ENCODE measurements at regions not wholly inside any gene's neighbourhood (a gene's known extent, or its start where the extent isn't known, plus 50 kb on each side); places are given as distances from the start of the nearest gene placed in this dataset.

DNA sequence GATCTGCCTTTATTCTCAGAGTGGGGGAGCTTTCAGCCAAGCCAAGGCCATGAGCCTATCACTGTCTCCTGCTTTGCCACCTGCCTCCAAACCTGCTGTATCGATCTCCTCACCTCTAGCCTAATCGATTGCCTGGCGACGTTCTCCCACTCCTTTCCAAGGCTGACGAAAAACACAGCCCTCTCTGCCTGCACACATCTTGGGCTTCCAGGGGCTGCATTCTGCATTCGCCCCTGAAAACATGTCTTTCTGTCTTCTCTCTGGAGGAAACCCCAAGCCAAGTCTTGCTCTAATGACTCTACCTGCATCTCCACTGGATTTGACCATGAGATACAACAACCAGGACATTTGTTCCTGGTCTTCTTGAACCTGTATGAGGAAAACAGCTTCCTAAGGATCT is 540.7 kb downstream of the BCL11B start:
- Histone ChIP-seq H3K27ac (ENCODE audit: low read depth in 2 of 2, low read length in 2 of 2) (no peak overlapping the region), H3K4me1 (ENCODE audit: control insufficient read depth in 2 of 3, insufficient read depth in 2 of 3, low read depth in 1 of 3, low read length in 3 of 3) (no peaks in the 10 kb centered on the region), H3K9me3 (ENCODE audit: control insufficient read depth in 2 of 3, insufficient read depth in 1 of 3, low read length in 3 of 3) (no peaks in the 10 kb centered on the region), H3K9ac (ENCODE audit: low read length in 3 of 3) (no peak overlapping the region), H3K4me3 (ENCODE audit: low read length in 3 of 3) (no peak overlapping the region), H3K27me3 (ENCODE audit: control insufficient read depth, insufficient read depth, low read length) (no peaks in the 10 kb centered on the region), H3K36me3 (ENCODE audit: control insufficient read depth in 2 of 3, insufficient read depth in 3 of 3, low read length in 3 of 3) (no peaks in the 10 kb centered on the region)
- DNase-seq (no peak), FAIRE-seq (no peak)
- TF ChIP-seq, protein P1, sequence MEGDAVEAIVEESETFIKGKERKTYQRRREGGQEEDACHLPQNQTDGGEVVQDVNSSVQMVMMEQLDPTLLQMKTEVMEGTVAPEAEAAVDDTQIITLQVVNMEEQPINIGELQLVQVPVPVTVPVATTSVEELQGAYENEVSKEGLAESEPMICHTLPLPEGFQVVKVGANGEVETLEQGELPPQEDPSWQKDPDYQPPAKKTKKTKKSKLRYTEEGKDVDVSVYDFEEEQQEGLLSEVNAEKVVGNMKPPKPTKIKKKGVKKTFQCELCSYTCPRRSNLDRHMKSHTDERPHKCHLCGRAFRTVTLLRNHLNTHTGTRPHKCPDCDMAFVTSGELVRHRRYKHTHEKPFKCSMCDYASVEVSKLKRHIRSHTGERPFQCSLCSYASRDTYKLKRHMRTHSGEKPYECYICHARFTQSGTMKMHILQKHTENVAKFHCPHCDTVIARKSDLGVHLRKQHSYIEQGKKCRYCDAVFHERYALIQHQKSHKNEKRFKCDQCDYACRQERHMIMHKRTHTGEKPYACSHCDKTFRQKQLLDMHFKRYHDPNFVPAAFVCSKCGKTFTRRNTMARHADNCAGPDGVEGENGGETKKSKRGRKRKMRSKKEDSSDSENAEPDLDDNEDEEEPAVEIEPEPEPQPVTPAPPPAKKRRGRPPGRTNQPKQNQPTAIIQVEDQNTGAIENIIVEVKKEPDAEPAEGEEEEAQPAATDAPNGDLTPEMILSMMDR (IDR thresholded peaks at IDR 0.05; ENCODE audit: borderline replicate concordance, extremely low read depth, insufficient read depth), result no peak
- intact Hi-C loops (cut with DNase I), result no loop called here

DNA sequence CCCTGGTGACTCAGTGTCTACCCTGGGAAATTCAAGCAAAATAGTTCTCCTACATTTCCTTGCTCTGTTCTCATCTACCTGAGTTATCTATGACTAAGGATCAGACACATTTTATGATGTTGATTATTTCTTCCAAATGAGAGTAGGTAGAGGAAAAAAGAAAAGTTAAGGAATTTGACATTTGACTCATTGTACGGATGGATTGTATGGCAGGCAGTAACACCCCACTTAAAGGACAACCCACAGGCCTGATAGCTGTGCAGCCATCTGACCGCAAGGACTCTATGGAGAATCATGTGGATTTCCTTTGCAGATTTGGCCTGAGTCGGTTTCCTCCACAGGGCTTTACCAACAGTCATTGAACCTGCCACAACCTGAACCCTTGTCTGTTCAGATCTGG is 540.3 kb downstream of the BCL11B start:
- no peak for DNase-seq
- Histone ChIP-seq H3K27me3 (ENCODE audit: control insufficient read depth, insufficient read depth, low read length) (no peaks in the 10 kb centered on the region), H3K9me3 (ENCODE audit: control insufficient read depth in 2 of 3, insufficient read depth in 1 of 3, low read length in 3 of 3) (no peaks in the 10 kb centered on the region), H3K27ac (ENCODE audit: low read depth in 2 of 2, low read length in 2 of 2) (no peak overlapping the region), H3K9ac (ENCODE audit: low read length in 3 of 3) (no peak overlapping the region), H3K4me3 (ENCODE audit: low read length in 3 of 3) (no peak overlapping the region), H3K4me1 (ENCODE audit: control insufficient read depth in 2 of 3, insufficient read depth in 2 of 3, low read depth in 1 of 3, low read length in 3 of 3) (no peaks in the 10 kb centered on the region), H3K36me3 (ENCODE audit: control insufficient read depth in 2 of 3, insufficient read depth in 3 of 3, low read length in 3 of 3) (no peaks in the 10 kb centered on the region)
- FAIRE-seq, result no peak
- intact Hi-C loops (cut with DNase I), result no loop called here
- TF ChIP-seq, protein P1 (IDR thresholded peaks at IDR 0.05; ENCODE audit: borderline replicate concordance, extremely low read depth, insufficient read depth), result no peak

GRCh38 chr14:98733536-98733935 is 538.5 kb downstream of the BCL11B start:
- Histone ChIP-seq H3K9me3 (ENCODE audit: control insufficient read depth in 2 of 3, insufficient read depth in 1 of 3, low read length in 3 of 3) (peaks cover 0 to 2% (median 0%) of the 10 kb centered on the region in 3 donors), H3K27ac (ENCODE audit: low read depth in 2 of 2, low read length in 2 of 2) (no peak overlapping the region), H3K4me3 (ENCODE audit: low read length in 3 of 3) (no peak overlapping the region), H3K9ac (ENCODE audit: low read length in 3 of 3) (no peak overlapping the region), H3K4me1 (ENCODE audit: control insufficient read depth in 2 of 3, insufficient read depth in 2 of 3, low read depth in 1 of 3, low read length in 3 of 3) (no peaks in the 10 kb centered on the region), H3K27me3 (ENCODE audit: control insufficient read depth, insufficient read depth, low read length) (no peaks in the 10 kb centered on the region), H3K36me3 (ENCODE audit: control insufficient read depth in 2 of 3, insufficient read depth in 3 of 3, low read length in 3 of 3) (no peaks in the 10 kb centered on the region)
- DNase-seq, result no peak
- no peak for FAIRE-seq
- TF ChIP-seq, protein P1 (IDR thresholded peaks at IDR 0.05; ENCODE audit: borderline replicate concordance, extremely low read depth, insufficient read depth), result no peak
- intact Hi-C loops (cut with DNase I), result no loop called here

GRCh38 chr14:98736701-98737338 is 535.2 kb downstream of the BCL11B start:
- FAIRE-seq, result no peak
- DNase-seq, result no peak

More at GRCh38 chr14:98736701-98737338, 535.2 kb downstream of the BCL11B start:
- Histone ChIP-seq H3K27ac (ENCODE audit: low read depth in 2 of 2, low read length in 2 of 2) (no peak overlapping the region), H3K36me3 (ENCODE audit: control insufficient read depth in 2 of 3, insufficient read depth in 3 of 3, low read length in 3 of 3) (no peaks in the 10 kb centered on the region), H3K4me1 (ENCODE audit: control insufficient read depth in 2 of 3, insufficient read depth in 2 of 3, low read depth in 1 of 3, low read length in 3 of 3) (no peaks in the 10 kb centered on the region), H3K9me3 (ENCODE audit: control insufficient read depth in 2 of 3, insufficient read depth in 1 of 3, low read length in 3 of 3) (peaks cover 0 to 2% (median 0%) of the 10 kb centered on the region in 3 donors), H3K27me3 (ENCODE audit: control insufficient read depth, insufficient read depth, low read length) (no peaks in the 10 kb centered on the region), H3K4me3 (ENCODE audit: low read length in 3 of 3) (no peak overlapping the region), H3K9ac (ENCODE audit: low read length in 3 of 3) (no peak overlapping the region)
- TF ChIP-seq, protein P1 (IDR thresholded peaks at IDR 0.05; ENCODE audit: borderline replicate concordance, extremely low read depth, insufficient read depth), result no peak
- intact Hi-C loops (cut with DNase I), result no loop called here

All from kidney (tissue), 13 donors.